Sigmoid colon (tissue), 6 donors: ENCODE measurements at regions not wholly inside any gene's neighbourhood (a gene's known extent, or its start where the extent isn't known, plus 50 kb on each side); places are given as distances from the start of the nearest gene placed in this dataset.
"Not testable (repeated sequence)": the region's sequence is repeated elsewhere in the genome, so short reads cannot be mapped to it uniquely, and the experiment has no call there.

Source experiments
- DNase-seq: peaks from one replicate; pipeline ENCODE4 v3.0.0-alpha.2; 2019
- H3K27ac ChIP-seq, 4 donors: fragments of 200-600 bp; sonication (generic); one replicate each; pipeline ENCODE4 v1.5.1; 2016 to 2019; ENCODE audit warnings: mild to moderate bottlenecking in 1 of 4
- H3K27me3 ChIP-seq, 3 donors: fragments of 200-600 bp; sonication (generic); one replicate each; pipeline ENCODE4 v1.5.1; 2019; ENCODE audit warnings: mild to moderate bottlenecking in 1 of 3
- H3K36me3 ChIP-seq, 4 donors: fragments of 200-600 bp; sonication (generic); one replicate each; pipeline ENCODE4 v1.5.1; 2016 to 2019
- H3K4me1 ChIP-seq, 4 donors: fragments of 200-600 bp; sonication (generic); one replicate each; pipeline ENCODE4 v1.5.1; 2017 to 2019
- H3K4me3 ChIP-seq, 4 donors: fragments of 200-600 bp; sonication (generic); one replicate each; pipeline ENCODE4 v1.5.1; 2017 to 2019; ENCODE audit warnings: mild to moderate bottlenecking in 2 of 4, moderate library complexity in 1 of 4
- H3K9me3 ChIP-seq, 4 donors: fragments of 200-600 bp in 3 of 4; sonication (generic) in 3 of 4; one replicate each; pipeline versions ENCODE4 v1.5.1 to v1.6.1; 2013 to 2019
- EP300 ChIP-seq, 4 donors: sonication (generic); formaldehyde crosslinking; IDR thresholded peaks; one replicate each; pipeline ENCODE4 v1.6.1; 2017; ENCODE audit warnings: antibody characterized with exemption in 4 of 4
- POLR2A ChIP-seq, 2 donors: fragments of 450-650 bp; IDR thresholded peaks; one replicate each; pipeline ENCODE4 v1.6.1; 2016; ENCODE audit warnings: antibody characterized with exemption in 2 of 2, mild to moderate bottlenecking in 2 of 2, moderate library complexity in 2 of 2
- POLR2AphosphoS5 ChIP-seq, 4 donors: sonication (generic); formaldehyde crosslinking; IDR thresholded peaks; one replicate each; pipeline ENCODE4 v1.6.1; 2017; ENCODE audit warnings: antibody characterized with exemption in 4 of 4
- WGBS, 2 donors: extraction: QIAGEN DNeasy Blood & Tissue Kit; methylation state at CpG; one replicate each; pipeline ENCODE4 v1.1.7; 2013; 5-methylcytosine and 5-hydroxymethylcytosine counted together
- intact Hi-C: fragments of 100-400 bp; cut with DNase I; formaldehyde crosslinking; loops from one replicate; pipeline ENCODE4 v1.15.1; 2023
- TF ChIP-seq, protein P1 (sequence below), 4 experiments: fragments of 450-650 bp in 3 of 4; fragments of 200-600 bp in 1 of 4; IDR thresholded peaks; one replicate each; pipeline ENCODE4 v1.5.1; 2016 to 2019; ENCODE audit warnings: antibody characterized with exemption in 4 of 4, mild to moderate bottlenecking in 3 of 4, moderate library complexity in 2 of 4
- donor health status: healthy with polysubstance abuse.
- donor health status: healthy.

DNA sequence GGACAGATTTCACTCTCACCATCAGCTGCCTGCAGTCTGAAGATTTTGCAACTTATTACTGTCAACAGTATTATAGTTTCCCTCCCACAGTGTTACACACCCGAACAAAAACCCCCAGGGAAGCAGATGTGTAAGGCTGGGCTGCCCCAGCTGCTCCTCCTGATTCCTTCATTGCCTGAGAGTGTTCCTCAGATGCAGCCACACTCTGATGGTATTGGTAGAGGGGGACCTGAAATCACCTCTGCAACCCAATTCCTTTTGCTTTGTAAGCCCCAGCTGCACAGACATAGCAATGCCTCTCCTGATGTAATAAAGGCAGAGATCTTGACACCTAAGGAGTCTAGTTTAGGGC, 1529.8 kb downstream of the RPIA start:
- DNase-seq: no peak
- H3K27ac ChIP-seq: no peak overlapping the region
- WGBS, 2 donors: 21 to 28% methylated on average over 1 of the region's 1 CpG
- no peaks in the 10 kb centered on the region for H3K27me3 ChIP-seq
- intact Hi-C loops: no loop called here
- H3K4me1 ChIP-seq: no peaks in the 10 kb centered on the region
- no peaks in the 10 kb centered on the region for H3K36me3 ChIP-seq
- TF ChIP-seq POLR2A (IDR thresholded peaks at IDR 0.05): no peak
- no peak for TF ChIP-seq POLR2AphosphoS5 (IDR thresholded peaks at IDR 0.05)
- TF ChIP-seq, protein P1, sequence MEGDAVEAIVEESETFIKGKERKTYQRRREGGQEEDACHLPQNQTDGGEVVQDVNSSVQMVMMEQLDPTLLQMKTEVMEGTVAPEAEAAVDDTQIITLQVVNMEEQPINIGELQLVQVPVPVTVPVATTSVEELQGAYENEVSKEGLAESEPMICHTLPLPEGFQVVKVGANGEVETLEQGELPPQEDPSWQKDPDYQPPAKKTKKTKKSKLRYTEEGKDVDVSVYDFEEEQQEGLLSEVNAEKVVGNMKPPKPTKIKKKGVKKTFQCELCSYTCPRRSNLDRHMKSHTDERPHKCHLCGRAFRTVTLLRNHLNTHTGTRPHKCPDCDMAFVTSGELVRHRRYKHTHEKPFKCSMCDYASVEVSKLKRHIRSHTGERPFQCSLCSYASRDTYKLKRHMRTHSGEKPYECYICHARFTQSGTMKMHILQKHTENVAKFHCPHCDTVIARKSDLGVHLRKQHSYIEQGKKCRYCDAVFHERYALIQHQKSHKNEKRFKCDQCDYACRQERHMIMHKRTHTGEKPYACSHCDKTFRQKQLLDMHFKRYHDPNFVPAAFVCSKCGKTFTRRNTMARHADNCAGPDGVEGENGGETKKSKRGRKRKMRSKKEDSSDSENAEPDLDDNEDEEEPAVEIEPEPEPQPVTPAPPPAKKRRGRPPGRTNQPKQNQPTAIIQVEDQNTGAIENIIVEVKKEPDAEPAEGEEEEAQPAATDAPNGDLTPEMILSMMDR (IDR thresholded peaks at IDR 0.05): no peak
- no peak for TF ChIP-seq EP300 (IDR thresholded peaks at IDR 0.05)
- H3K9me3 ChIP-seq: no peaks in the 10 kb centered on the region
- H3K4me3 ChIP-seq: no peak overlapping the region

DNA sequence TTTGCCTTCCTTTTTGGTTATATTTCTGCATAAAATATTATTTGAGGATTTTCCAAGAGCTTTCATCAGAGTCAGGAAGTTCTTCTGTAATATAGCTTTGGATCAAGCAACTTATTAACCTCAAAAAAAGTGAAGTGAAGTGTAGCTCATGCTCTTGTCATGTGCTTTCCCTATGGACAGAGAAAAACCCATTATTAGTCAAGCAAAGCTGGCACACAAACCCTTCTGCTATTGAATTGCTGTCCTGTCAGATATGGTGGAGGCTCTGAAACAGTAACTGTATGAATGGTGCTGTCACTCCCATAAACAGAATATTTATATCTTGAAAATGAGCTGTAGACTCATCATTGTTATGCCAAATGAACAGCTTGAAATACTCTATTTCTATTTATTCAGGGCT, 1533.3 kb downstream of the RPIA start:
- H3K27ac ChIP-seq, H3K27me3 ChIP-seq, H3K36me3 ChIP-seq, H3K4me1 ChIP-seq, H3K4me3 ChIP-seq, DNase-seq, H3K9me3 ChIP-seq, intact Hi-C loops: not testable (repeated sequence)

DNA sequence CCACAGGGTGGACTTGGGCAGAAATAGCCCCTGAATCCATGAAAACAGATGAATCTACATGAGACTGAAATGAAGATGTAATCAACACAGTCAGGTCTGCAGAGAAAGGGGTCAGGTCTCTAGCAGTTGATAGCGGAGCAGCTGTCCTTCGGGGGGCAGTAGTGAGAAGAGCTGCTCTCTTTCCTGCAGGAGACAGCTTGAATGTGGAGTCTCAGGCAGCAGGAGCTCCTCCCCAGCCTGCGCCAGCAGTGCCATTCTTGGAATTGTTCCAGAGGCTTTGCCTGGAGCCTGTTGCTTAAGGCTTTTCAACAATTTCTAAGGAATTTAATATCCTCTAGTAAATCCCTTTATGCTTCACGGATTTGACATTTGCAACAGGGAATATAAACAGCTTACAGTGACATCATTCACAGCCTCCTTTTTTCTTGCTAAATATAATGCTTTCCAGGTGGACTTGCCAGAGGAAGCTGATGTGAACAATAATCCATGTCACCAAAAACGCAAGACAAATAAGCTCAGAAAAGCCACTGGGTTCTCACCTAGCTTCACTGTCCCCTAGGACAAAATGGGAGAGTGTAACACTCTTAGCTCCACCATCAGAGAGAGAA, 1535.1 kb downstream of the RPIA start:
- WGBS, 2 donors: 16 to 54% methylated on average over 5 of the region's 5 CpGs
- DNase-seq, H3K4me3 ChIP-seq: not testable (repeated sequence)

DNA sequence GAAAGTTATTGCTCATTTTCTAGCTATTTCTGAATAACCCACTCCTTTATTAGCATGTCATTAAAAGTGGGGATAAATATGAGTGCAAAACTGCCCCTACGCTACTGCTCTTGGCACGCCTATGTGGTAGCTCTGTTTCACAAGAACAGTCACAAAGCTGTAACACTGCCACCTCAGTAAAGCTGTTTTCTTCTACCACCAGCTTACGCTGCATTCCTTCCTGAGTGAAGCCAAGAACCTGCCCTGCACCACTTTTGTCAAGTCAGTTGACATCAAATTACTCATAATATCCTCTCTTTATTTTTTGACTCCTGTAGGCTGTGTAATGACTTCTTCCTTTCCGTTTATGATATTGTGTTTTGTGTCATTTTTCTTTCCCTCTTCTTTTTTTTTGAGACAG, 1539.7 kb downstream of the RPIA start:
- DNase-seq, H3K27ac ChIP-seq, H3K36me3 ChIP-seq, H3K27me3 ChIP-seq, intact Hi-C loops, H3K4me1 ChIP-seq, H3K4me3 ChIP-seq, H3K9me3 ChIP-seq: not testable (repeated sequence)
- WGBS, 2 donors: 83 to 86% methylated on average over 4 of the region's 4 CpGs

More for the DNA sequence above, 1535.1 kb downstream of the RPIA start:
- H3K36me3 ChIP-seq, H3K9me3 ChIP-seq, H3K27me3 ChIP-seq, H3K4me1 ChIP-seq, H3K27ac ChIP-seq, intact Hi-C loops: not testable (repeated sequence)

DNA sequence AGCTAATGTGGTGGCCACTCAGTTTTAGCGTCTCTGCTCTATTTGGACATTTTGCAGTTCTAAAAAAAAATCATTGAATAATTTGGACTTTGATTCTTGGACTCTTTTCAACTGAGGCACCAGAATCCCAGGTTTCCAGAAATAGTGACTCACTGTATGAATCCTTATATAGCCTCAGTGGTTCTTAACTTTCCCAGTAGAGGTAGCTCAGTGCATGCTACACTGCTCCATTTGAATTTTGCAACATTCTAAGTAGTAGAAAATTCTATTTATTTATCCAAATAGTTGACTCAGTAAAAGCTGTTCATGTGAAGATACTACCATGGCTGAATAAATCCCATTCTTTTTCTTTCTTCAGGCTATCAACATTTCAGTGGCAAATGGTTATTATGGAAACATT, 1544.0 kb downstream of the RPIA start:
- WGBS, 2 donors: 19 to 36% methylated on average over 1 of the region's 1 CpG
- H3K4me3 ChIP-seq, H3K9me3 ChIP-seq, H3K36me3 ChIP-seq, H3K4me1 ChIP-seq, DNase-seq, H3K27me3 ChIP-seq, H3K27ac ChIP-seq, intact Hi-C loops: not testable (repeated sequence)

DNA sequence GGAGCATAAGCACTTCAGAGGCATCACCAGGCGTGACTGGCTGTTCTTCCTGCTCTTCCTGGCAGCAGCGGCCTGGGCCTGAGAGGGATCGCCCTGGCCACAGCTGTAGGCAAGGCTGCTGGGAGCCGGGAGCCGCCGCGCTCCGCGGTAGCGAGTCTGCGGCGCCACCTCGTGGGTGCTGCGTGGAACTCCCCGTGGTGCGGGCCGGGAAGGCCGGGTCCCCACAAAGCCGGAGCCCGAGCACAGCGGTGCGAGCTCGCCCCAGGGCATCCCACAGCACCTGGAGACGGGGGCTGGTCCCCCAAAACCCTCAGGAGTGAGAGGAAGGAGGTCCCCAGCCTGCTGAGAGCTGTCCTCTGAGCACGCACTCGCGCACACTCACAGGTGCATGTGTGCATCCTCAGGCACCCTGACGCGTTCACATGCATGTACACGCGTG, 1546.5 kb downstream of the RPIA start:
- DNase-seq, H3K9me3 ChIP-seq, intact Hi-C loops, H3K4me3 ChIP-seq, H3K4me1 ChIP-seq, H3K27ac ChIP-seq, H3K27me3 ChIP-seq, H3K36me3 ChIP-seq: not testable (repeated sequence)
- WGBS, 2 donors: 23 to 33% methylated on average over 31 of the region's 31 CpGs

DNA sequence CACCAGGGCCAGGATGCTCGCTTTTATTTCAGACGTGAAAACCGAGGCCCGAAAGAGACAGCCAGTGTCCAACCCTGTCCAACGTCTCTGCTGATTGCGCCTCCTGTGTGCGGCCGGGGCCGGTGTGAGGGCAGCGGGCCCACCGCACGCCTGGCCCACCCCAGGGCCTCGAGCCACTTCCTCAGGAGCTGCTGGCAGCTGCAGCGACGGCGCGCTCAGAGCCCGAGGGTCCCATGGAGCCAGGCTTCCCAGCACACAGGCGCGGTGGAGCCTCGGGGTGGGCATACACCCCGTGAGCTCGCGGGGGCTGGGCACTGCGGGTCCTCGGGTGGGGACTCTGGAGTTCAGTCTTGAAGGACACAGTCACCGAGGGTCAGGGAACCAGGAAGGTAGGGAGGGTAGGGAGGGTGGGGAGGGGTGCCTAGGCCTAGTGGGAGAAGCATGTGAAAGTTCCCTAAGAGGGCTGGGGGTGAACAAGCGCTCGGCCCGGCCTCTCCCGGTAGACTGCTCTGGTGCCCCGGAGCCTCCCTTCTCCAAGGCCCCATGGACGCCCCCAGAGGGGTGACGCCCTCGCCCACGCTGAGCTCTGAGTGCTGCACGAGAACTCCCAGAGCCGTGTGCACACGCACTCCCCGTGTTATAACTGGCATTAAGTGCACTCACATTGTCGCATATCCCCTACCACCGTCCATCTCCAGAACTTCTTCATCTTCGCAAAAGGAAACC, 1547.2 kb downstream of the RPIA start:
- H3K27me3 ChIP-seq, H3K27ac ChIP-seq, H3K4me1 ChIP-seq, H3K36me3 ChIP-seq, H3K4me3 ChIP-seq, intact Hi-C loops, DNase-seq, H3K9me3 ChIP-seq: not testable (repeated sequence)
- WGBS, 2 donors: 88 to 89% methylated on average over 43 of the region's 43 CpGs

DNA sequence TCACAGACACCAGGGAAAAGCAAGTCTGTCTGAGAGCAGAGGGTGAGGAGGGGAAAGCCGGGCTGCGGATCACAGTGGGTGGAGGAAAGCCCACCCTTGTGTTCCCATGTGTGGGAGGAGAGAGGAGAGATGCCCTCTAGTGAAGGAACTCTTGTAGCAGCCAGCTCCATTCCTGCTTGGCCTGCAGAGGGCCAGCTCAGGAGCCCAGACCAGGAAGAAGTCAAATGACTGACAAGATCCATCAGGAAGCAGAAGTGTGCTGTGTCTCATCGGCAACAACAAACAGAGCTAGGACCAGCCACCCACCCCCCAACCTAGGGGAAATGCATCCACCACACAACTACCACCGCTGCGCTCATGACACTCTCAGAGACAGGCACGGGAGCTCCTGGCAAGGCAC, 1548.3 kb downstream of the RPIA start:
- H3K9me3 ChIP-seq, H3K4me3 ChIP-seq, DNase-seq, H3K27ac ChIP-seq, H3K4me1 ChIP-seq, intact Hi-C loops, H3K27me3 ChIP-seq, H3K36me3 ChIP-seq: not testable (repeated sequence)
- 62 to 76% methylated on average over 6 of the region's 6 CpGs for WGBS, 2 donors

DNA sequence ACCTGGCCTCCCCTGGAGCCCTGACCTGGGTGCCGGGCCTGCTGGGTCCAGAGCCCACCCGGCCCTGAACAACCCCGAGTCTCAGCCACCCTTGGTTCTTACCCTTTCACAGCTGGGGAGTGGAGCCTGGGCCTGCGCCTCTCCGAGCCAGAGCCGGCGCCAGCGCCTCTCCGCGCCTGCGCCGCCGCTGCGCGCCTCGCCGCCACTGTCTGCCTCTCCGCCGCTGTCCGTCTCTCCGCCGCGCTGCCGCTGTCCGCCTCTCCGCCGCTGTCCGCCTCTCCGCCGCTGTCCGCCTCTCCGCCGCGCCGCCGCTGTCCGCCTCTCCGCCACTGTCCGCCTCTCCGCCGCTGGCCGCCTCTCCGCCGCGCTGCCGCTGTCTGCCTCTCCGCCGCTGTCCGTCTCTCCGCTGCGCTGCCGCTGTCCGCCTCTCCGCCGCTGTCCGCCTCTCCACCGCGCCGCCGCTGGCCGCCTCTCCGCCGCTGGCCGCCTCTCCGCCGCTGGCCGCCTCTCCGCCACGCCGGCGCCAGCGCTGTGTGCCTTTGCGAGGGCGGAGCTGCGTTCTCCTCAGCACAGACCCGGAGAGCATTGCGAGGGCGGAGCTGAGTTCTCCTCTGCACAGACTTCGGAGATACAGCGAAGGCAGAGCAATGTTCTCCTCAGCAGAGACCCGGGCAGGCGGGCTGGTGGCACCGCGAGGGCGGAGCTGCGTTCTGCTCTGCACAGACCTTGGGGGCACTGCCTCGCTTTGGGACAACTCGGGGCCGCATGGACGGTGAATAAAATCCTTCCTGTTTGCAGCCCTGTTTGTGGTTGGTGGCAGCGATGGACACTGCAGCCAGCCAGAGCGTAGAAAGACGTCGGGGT, 1553.7 kb downstream of the RPIA start:
- H3K4me1 ChIP-seq, H3K27ac ChIP-seq, intact Hi-C loops, H3K9me3 ChIP-seq, H3K27me3 ChIP-seq, H3K36me3 ChIP-seq, DNase-seq: not testable (repeated sequence)
- WGBS, 2 donors: 67 to 84% methylated on average over 94 of the region's 94 CpGs
- H3K4me3 ChIP-seq: peak overlapping the region in 1 of 4 donors; percentile 21

DNA sequence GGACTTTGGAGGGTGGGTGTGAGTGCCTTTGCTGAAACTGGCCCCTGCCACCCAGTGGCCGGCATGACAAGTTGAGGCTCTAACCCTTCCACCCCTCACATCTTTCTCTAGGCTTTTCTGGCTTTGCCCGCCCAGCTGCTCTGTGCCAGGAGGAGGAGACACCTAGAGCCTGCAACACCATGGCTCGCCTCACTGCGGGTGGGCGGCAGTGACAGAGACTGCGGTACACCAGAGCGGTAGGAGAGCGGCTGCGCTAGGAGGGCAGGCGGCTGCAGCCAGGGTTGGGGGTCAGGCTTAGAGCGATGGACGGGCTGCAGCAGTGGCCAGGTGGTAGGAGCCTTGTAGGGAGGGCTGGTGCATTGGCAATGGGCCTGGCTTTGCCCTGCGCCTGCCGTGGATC, 1556.9 kb downstream of the RPIA start:
- intact Hi-C loops, H3K4me3 ChIP-seq: not testable (repeated sequence)

DNA sequence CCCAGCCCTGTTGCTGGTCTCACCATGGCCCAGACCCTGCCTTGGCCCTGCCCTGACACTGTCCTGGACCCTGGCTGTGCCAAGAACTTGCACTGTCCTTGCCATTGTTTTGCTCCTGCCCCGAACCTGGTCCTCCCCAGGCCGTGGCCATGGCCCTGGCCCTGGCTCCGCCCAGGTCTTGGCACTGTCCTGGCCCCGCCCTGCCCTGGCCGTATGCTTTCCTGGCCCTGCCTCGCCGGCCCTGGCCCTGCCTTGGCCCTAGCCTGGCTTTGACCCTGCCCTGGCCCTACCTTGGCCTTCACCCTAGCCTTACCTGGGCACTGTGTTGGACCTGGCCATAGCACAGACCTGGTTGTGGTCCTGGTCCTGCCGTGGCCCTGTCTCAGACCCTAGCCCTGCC, 1558.9 kb downstream of the RPIA start:
- H3K4me1 ChIP-seq, H3K27ac ChIP-seq, H3K27me3 ChIP-seq, H3K4me3 ChIP-seq, DNase-seq, H3K9me3 ChIP-seq, intact Hi-C loops, H3K36me3 ChIP-seq: not testable (repeated sequence)
- 60 to 73% methylated on average over 8 of the region's 8 CpGs for WGBS, 2 donors

More for the DNA sequence above, 1556.9 kb downstream of the RPIA start:
- not testable (repeated sequence) for H3K4me1 ChIP-seq, H3K36me3 ChIP-seq, DNase-seq, H3K9me3 ChIP-seq, H3K27me3 ChIP-seq, H3K27ac ChIP-seq
- WGBS, 2 donors: 96 to 97% methylated on average over 11 of the region's 14 CpGs
